T47D (cell line): ENCODE measurements at regions not wholly inside any gene's neighbourhood (a gene's known extent, or its start where the extent isn't known, plus 50 kb on each side); places are given as distances from the start of the nearest gene placed in this dataset.

Experiments
- DNase-seq, 2 experiments: peaks; one replicate each; pipeline versions ENCODE4 v3.0.0 to v3.0.0-alpha.2; 2011 to 2012; ENCODE audit warnings: low read depth in 1 of 2, low spot score in 1 of 2
- JUND ChIP-seq: IDR thresholded peaks from 2 replicates; pipeline ENCODE4 v1.6.1; 2012; ENCODE audit warnings: low read depth
- in situ Hi-C: cut with HindIII; loops from 2 replicates; pipeline ENCODE4 v1.10.0; 2016; ENCODE audit warnings: low sequenced_read_pairs, low pct_unique_long_range_greater_than_20kb

DNA sequence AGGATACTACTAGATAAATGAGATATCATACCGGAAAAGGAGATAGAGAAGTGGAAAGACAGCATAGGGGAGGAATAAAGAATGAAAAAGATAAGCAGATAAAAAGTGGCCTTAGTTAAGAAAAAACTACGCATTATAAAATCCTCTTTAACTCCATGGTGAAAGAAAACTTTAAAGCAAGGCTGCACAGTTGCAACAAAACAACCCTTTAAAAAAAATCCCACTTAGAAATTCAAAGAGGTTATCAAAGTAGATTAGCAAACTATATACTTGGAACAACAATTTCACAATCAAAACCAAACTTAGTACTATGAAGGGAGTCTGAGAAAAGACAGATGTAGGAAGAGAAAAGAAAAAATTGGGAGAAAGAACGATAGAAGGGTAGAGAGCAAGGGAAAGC, 133.4 kb upstream of the OSR1 start:
- TF ChIP-seq JUND = no peak
- in situ Hi-C loops = no loop called here
- no peak for DNase-seq

DNA sequence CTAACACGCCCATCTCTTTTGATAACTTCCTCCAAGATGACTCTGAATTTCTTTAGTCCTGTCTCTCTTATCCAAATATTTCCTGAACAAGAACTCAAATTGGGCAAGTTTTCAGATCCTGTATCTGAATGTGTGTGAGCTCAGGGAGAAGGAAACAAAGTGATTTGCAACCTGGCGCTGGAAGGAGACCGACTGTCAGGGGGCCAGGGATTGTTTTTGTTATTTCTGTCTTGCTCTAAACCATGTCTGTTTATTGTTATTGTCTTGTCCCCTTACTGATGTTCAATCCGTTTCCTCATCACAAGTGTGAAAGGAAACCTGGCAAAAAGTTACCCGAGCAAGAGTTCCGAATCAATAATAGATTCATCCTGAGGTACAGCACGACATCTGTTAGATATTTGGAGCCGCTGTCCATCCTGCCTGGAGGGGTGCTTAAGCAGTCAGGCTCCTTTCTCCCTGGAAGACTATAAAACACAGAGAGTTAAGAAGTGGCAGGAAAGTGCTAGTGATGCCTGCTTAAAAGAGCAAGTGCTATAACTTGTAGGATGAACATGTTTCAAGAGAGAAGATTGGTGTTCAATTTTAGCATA, 132.5 kb upstream of the OSR1 start:
- no peak for TF ChIP-seq JUND
- in situ Hi-C loops = no loop called here
- no peak for DNase-seq

DNA sequence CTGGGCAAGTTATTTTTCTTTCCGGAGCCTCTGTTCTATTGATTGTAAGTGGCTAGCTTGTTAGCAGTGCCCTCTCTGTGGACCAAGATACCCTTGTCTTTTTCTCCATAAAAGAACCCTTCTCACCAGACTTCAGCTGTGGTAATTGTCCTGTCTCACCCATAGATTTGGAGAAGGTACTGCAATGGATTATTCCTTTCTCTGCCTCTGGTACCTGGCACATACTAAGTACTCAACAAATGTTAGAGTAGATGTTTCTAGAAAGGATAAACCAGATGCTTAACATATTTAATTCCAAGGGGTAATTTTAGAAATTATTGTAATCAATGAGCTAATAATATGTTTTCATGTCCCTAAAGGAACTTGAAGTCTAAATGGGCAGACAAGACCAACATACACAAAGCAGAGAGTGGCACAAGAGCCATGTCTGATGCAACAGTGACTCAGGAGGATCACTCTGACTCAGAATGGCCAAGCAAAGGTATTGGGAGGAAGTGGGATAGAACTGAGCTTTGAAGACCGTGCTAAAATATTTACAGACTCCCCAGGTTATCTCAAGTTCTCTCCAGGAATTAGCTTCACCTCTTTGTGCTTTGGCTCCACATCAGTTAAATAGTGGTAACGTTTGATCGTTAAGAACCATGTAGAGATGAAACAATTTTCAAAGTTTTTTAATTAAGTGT, 129.7 kb upstream of the OSR1 start:
- DNase-seq = no peak
- TF ChIP-seq JUND = no peak
- in situ Hi-C loops = no loop called here

DNA sequence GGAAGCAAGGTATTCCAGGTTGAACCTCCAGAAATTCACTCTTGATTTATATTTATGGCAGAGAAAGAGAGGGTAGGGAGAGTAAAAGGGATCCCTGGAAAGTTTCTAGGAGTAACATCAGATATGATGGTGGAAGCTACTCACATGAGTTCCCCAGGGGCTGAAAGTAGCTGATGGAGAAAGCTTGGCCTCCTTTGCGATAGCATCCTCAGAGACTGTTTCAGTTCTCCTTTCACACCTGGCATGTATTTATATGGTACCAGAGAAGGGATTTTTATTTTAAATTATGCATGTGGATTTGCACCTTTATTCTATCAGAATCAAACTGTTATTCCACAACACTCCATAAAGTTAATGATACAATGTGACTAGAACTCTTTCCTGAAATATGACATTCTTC, 126.3 kb upstream of the OSR1 start:
- no peak for TF ChIP-seq JUND
- in situ Hi-C loops = no loop called here
- no peak for DNase-seq

DNA sequence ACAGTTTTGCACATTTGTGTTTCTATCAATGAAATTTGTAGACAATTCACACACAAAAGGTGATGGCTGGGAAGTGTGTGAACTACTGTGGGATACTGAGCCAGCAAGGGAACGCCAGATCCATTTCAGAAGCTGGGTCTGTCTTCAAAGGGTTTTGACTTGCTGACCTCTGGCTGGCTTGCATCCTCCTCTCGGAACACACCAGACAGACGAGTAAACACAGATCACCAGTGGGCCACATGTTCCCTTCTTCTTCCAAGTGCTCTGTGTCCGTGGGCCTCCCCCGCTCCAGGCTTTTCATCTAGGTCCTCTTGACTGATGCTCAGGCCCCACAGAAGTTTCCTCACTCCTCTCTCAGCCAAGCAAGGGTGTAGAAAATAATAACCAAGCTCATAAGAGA, 122.2 kb upstream of the OSR1 start:
- in situ Hi-C loops = no loop called here
- DNase-seq = no peak
- TF ChIP-seq JUND = no peak

GRCh38 chr2:19479666-19480065, 121.2 kb upstream of the OSR1 start:
- in situ Hi-C loops = no loop called here
- TF ChIP-seq JUND = no peak
- no peak for DNase-seq

DNA sequence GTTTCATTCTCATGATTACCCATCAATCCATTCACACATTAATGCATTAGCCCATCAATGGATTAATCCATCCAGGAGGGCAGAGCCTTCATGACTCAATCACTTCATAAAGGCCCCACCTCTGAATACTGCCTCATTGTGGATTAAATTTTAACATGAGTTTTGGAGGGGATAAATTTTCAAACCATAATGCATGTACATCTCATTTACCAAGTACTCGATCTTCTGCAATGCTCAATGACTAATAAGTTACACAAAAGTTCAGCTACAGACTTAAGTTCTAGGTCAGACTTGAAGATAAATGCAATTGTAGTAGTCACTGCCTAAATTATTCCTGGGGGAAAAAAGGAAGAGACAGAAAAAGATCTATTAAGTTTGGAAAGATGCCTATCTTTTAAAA, 120.0 kb upstream of the OSR1 start:
- no peak for DNase-seq
- in situ Hi-C loops = no loop called here
- no peak for TF ChIP-seq JUND

- no peak for TF ChIP-seq JUND
- in situ Hi-C loops = no loop called here
- DNase-seq = no peak
These were observed 117.9 kb upstream of the OSR1 start for GRCh38 chr2:19476327-19476726.

DNA sequence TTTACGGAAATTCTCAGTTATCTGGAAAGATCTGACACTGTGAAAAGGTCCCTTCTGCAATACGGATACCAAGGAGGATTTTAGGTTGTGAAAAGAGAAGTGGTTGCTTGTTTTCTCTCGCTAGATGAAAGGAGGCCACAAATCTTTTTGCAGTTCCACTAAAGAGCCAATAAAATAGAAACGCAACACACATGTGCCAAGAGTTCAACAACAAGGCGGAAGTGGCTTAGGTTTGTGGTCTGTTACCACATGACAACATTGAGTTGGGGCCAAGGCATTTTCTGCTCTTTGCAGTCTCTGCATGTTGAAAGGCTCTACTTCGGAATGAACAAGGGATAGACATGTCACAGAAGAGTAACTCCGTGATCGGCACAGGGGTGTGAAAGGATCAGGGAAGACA, 115.7 kb upstream of the OSR1 start:
- in situ Hi-C loops = no loop called here
- peak in 1 of 2 experiments; percentile 10 for DNase-seq

GRCh38 chr2:19473350-19473749, 114.9 kb upstream of the OSR1 start:
- TF ChIP-seq JUND = no peak
- in situ Hi-C loops = no loop called here
- DNase-seq = no peak

More for the DNA sequence above, 115.7 kb upstream of the OSR1 start:
- TF ChIP-seq JUND = no peak

DNA sequence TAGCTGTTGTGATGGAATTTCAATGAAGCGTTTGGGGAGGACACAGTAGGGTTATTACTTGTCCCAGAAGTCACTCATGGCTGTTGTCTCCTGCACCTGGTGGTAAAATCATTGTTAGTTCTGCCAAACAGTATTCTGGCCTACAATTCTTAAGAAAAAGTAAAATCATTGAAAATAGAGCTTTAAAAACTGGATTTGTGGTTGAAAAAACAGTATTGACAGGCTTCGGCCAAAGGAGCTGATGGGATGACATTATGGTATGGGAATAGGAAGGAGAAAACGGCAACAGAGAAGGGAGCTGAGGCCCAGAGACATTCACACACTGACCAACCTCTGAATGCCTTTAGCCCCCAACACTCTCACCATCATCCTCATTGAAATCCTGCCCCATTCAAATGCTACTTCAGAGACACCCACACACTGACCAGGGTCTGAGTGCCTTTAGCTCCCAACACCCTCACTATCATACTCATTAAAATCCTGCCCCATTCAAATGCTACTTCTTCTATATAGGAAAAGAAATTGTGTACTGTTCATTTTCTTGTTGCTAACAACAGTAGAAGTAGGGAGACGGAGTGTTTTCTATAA, 114.1 kb upstream of the OSR1 start:
- TF ChIP-seq JUND = no peak
- in situ Hi-C loops = no loop called here
- no peak for DNase-seq

DNA sequence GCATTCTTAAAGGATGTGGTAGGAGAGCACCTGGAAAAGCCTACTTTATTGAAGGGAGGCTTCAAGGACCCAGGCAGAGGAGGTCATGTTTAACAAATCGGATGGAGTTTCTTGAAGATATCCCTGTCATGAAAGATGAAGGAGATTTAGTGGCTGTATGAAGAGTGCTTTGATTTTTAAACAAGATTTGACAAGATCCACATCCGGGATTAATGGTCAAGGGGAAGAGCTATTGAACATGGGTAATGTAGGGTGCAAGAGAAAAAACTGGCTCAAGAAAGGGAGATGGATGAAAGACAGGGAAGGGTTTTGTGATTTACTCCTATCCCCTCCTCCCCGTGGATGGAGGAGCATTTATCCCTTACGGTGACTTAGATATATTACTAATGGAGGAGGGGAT, 113.1 kb upstream of the OSR1 start:
- no peak for TF ChIP-seq JUND
- in situ Hi-C loops = no loop called here
- no peak for DNase-seq

DNA sequence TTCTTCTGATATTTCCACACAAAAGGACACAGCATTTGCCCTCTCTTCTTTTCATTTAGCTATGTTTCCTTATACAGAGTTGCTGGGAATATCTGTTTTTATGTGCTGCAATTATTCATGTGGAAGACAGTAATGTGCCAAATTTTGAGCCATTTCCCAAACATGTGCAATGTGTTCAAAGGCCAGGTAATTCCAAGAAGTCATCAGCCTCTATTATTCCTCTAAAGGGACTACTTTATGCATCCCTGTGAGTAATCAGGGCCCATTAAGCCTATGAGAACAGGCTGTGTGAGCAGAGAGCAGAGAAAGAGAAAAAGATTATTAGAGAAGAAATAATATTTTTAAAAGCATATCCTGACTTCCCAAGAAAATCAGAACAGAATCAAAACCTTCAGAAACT, 107.6 kb upstream of the OSR1 start:
- TF ChIP-seq JUND = no peak
- in situ Hi-C loops = no loop called here
- DNase-seq = no peak
